Prostate gland (tissue), 2 donors: ENCODE measurements at regions not wholly inside any gene's neighbourhood (a gene's known extent, or its start where the extent isn't known, plus 50 kb on each side); places are given as distances from the start of the nearest gene placed in this dataset.

Source experiments
- POLR2A ChIP-seq: fragments of 450-650 bp; IDR thresholded peaks from one replicate; pipeline ENCODE4 v1.6.1; 2016; ENCODE audit warnings: antibody characterized with exemption, mild to moderate bottlenecking
- POLR2AphosphoS5 ChIP-seq: sonication (generic); formaldehyde crosslinking; IDR thresholded peaks from one replicate; pipeline ENCODE4 v1.6.1; 2017; ENCODE audit warnings: antibody characterized with exemption
- TF ChIP-seq, protein P1 (sequence below), 4 experiments: fragments of 200-600 bp in 2 of 4; fragments of 450-650 bp in 2 of 4; sonication (generic) in 2 of 4; IDR thresholded peaks; 1 replicate in 3 of 4; 2 replicates in 1 of 4; pipeline ENCODE4 v1.5.1; 2016 to 2019; ENCODE audit warnings: antibody characterized with exemption in 4 of 4, mild to moderate bottlenecking in 2 of 4, moderate library complexity in 2 of 4

- no peak for TF ChIP-seq POLR2AphosphoS5
- TF ChIP-seq, protein P1, sequence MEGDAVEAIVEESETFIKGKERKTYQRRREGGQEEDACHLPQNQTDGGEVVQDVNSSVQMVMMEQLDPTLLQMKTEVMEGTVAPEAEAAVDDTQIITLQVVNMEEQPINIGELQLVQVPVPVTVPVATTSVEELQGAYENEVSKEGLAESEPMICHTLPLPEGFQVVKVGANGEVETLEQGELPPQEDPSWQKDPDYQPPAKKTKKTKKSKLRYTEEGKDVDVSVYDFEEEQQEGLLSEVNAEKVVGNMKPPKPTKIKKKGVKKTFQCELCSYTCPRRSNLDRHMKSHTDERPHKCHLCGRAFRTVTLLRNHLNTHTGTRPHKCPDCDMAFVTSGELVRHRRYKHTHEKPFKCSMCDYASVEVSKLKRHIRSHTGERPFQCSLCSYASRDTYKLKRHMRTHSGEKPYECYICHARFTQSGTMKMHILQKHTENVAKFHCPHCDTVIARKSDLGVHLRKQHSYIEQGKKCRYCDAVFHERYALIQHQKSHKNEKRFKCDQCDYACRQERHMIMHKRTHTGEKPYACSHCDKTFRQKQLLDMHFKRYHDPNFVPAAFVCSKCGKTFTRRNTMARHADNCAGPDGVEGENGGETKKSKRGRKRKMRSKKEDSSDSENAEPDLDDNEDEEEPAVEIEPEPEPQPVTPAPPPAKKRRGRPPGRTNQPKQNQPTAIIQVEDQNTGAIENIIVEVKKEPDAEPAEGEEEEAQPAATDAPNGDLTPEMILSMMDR (IDR thresholded peaks at IDR 0.05) = no peak
- TF ChIP-seq POLR2A = no peak
These were observed 1174.2 kb upstream of the CDH2 start for GRCh38 chr18:29351171-29351570.
